ES-I3 (cell line): ENCODE measurements at regions not wholly inside any gene's neighbourhood (a gene's known extent, or its start where the extent isn't known, plus 50 kb on each side); places are given as distances from the start of the nearest gene placed in this dataset.

ENCODE experiments used
- H3K36me3 ChIP-seq: 2 replicates; pipeline ENCODE4 v1.6.1; 2013; ENCODE audit warnings: mild to moderate bottlenecking, low read length, control low read depth, moderate library complexity; ENCODE audit not compliant: insufficient read depth
- H3K4me1 ChIP-seq: 2 replicates; pipeline ENCODE4 v1.6.1; 2013; ENCODE audit warnings: mild to moderate bottlenecking, control low read depth, low read length; ENCODE audit not compliant: insufficient read depth
- H3K9ac ChIP-seq: 2 replicates; pipeline ENCODE4 v1.6.1; 2013; ENCODE audit warnings: low read depth, mild to moderate bottlenecking, low read length, moderate library complexity
- H3K9me3 ChIP-seq: 2 replicates; pipeline ENCODE4 v1.6.1; 2013; ENCODE audit warnings: mild to moderate bottlenecking, low read length, moderate library complexity; ENCODE audit not compliant: control insufficient read depth, insufficient read depth

- H3K36me3 ChIP-seq: no peaks in the 10 kb centered on the region
- H3K9ac ChIP-seq: no peak overlapping the region
- no peaks in the 10 kb centered on the region for H3K4me1 ChIP-seq
- H3K9me3 ChIP-seq: peaks cover 7% of the 10 kb centered on the region; the same call in 1 of the 2 replicates
Measured at GRCh38 chr20:48060841-48061720, 275.8 kb upstream of the SULF2 start.

GRCh38 chr20:48058611-48059559, 273.6 kb upstream of the SULF2 start:
- H3K4me1 ChIP-seq: no peaks in the 10 kb centered on the region
- H3K36me3 ChIP-seq: no peaks in the 10 kb centered on the region
- H3K9ac ChIP-seq: no peak overlapping the region
- H3K9me3 ChIP-seq: peaks cover 7% of the 10 kb centered on the region; the same call in 1 of the 2 replicates

GRCh38 chr20:48057739-48058138, 272.5 kb upstream of the SULF2 start:
- Histone ChIP-seq H3K9ac (no peak overlapping the region), H3K4me1 (no peaks in the 10 kb centered on the region), H3K36me3 (no peaks in the 10 kb centered on the region), H3K9me3 (peaks cover 7% of the 10 kb centered on the region; the same call in 1 of the 2 replicates)

- no peak overlapping the region for H3K9ac ChIP-seq
- peaks cover 7% of the 10 kb centered on the region; the same call in 1 of the 2 replicates for H3K9me3 ChIP-seq
- H3K36me3 ChIP-seq: no peaks in the 10 kb centered on the region
- H3K4me1 ChIP-seq: no peaks in the 10 kb centered on the region; the same call in 1 of the 2 replicates
Measured at GRCh38 chr20:48057251-48057650, 272.0 kb upstream of the SULF2 start.

- no peaks in the 10 kb centered on the region for H3K36me3 ChIP-seq
- peaks cover 4% of the 10 kb centered on the region; the same call in 1 of the 2 replicates for H3K4me1 ChIP-seq
- H3K9ac ChIP-seq: no peak overlapping the region
- peaks cover 7% of the 10 kb centered on the region; the same call in 1 of the 2 replicates for H3K9me3 ChIP-seq
Measured at GRCh38 chr20:48056218-48056617, 270.9 kb upstream of the SULF2 start.

GRCh38 chr20:48054051-48054450, 268.8 kb upstream of the SULF2 start:
- no peak overlapping the region for H3K9ac ChIP-seq
- peaks cover 10% of the 10 kb centered on the region for H3K9me3 ChIP-seq
- no peaks in the 10 kb centered on the region for H3K36me3 ChIP-seq
- H3K4me1 ChIP-seq: peaks cover 4% of the 10 kb centered on the region; the same call in 1 of the 2 replicates

GRCh38 chr20:48052475-48052835, 267.2 kb upstream of the SULF2 start:
- peaks cover 4% of the 10 kb centered on the region; the same call in 1 of the 2 replicates for H3K4me1 ChIP-seq
- no peaks in the 10 kb centered on the region; the same call in 1 of the 2 replicates for H3K36me3 ChIP-seq
- peaks cover 3% of the 10 kb centered on the region for H3K9me3 ChIP-seq
- no peak overlapping the region for H3K9ac ChIP-seq

- no peaks in the 10 kb centered on the region; the same call in 1 of the 2 replicates for H3K36me3 ChIP-seq
- H3K4me1 ChIP-seq: peaks cover 4% of the 10 kb centered on the region; the same call in 1 of the 2 replicates
- H3K9me3 ChIP-seq: peaks cover 3% of the 10 kb centered on the region
- no peak overlapping the region for H3K9ac ChIP-seq
Measured at GRCh38 chr20:48051794-48052474, 266.7 kb upstream of the SULF2 start.

- H3K9me3 ChIP-seq: peaks cover 3% of the 10 kb centered on the region
- peaks cover 4% of the 10 kb centered on the region; the same call in 1 of the 2 replicates for H3K4me1 ChIP-seq
- H3K36me3 ChIP-seq: no peaks in the 10 kb centered on the region; the same call in 1 of the 2 replicates
- no peak overlapping the region for H3K9ac ChIP-seq
Measured at GRCh38 chr20:48049641-48050040, 264.4 kb upstream of the SULF2 start.

- Histone ChIP-seq H3K9me3 (peaks cover 3% of the 10 kb centered on the region), H3K36me3 (no peaks in the 10 kb centered on the region; the same call in 1 of the 2 replicates), H3K4me1 (peaks cover 4% of the 10 kb centered on the region; the same call in 1 of the 2 replicates), H3K9ac (no peak overlapping the region)
Measured at GRCh38 chr20:48049171-48049570, 263.9 kb upstream of the SULF2 start.

GRCh38 chr20:48047447-48047846, 262.2 kb upstream of the SULF2 start:
- Histone ChIP-seq H3K9me3 (peaks cover 3% of the 10 kb centered on the region), H3K36me3 (no peaks in the 10 kb centered on the region; the same call in 1 of the 2 replicates), H3K4me1 (peaks cover 4% of the 10 kb centered on the region; the same call in 1 of the 2 replicates), H3K9ac (no peak overlapping the region)

- peaks cover 4% of the 10 kb centered on the region; the same call in 1 of the 2 replicates for H3K9me3 ChIP-seq
- no peak overlapping the region for H3K9ac ChIP-seq
- no peaks in the 10 kb centered on the region; the same call in 1 of the 2 replicates for H3K36me3 ChIP-seq
- H3K4me1 ChIP-seq: 0 out of 2 replicates have a peak, but pooled peaks cover 3% of the 10 kb centered on the region
Measured at GRCh38 chr20:48042628-48043027, 257.3 kb upstream of the SULF2 start.

GRCh38 chr20:48041078-48041780, 255.9 kb upstream of the SULF2 start:
- Histone ChIP-seq H3K4me1 (0 out of 2 replicates have a peak, but pooled peaks cover 3% of the 10 kb centered on the region), H3K9me3 (peaks cover 4% of the 10 kb centered on the region; the same call in 1 of the 2 replicates), H3K36me3 (no peaks in the 10 kb centered on the region), H3K9ac (no peak overlapping the region)
